GM12892 (cell line): ENCODE measurements at regions not wholly inside any gene's neighbourhood (a gene's known extent, or its start where the extent isn't known, plus 50 kb on each side); places are given as distances from the start of the nearest gene placed in this dataset.

Experiments
- POLR2A ChIP-seq: IDR thresholded peaks from 2 replicates; pipeline ENCODE4 v1.6.1; 2011; ENCODE audit warnings: low read depth, low read length, control low read depth
- POLR2AphosphoS5 ChIP-seq: IDR thresholded peaks from 2 replicates; pipeline ENCODE4 v1.6.1; 2011; ENCODE audit warnings: low read depth, low read length, control low read depth
- TAF1 ChIP-seq: IDR thresholded peaks from 2 replicates; pipeline ENCODE4 v1.6.1; 2011; ENCODE audit warnings: low read depth, mild to moderate bottlenecking, control low read depth, low read length, borderline replicate concordance

GRCh38 chr20:23195636-23196035, 109.5 kb upstream of the CD93 start:
- TF ChIP-seq TAF1 (no peak), POLR2A (no peak), POLR2AphosphoS5 (no peak)
